HG03060 (cell line): ENCODE measurements at regions not wholly inside any gene's neighbourhood (a gene's known extent, or its start where the extent isn't known, plus 50 kb on each side); places are given as distances from the start of the nearest gene placed in this dataset.
"Not testable (repeated sequence)": the region's sequence is repeated elsewhere in the genome, so short reads cannot be mapped to it uniquely, and the experiment has no call there.

Experiments used
- ATAC-seq: cut with Tn5 transposase; IDR thresholded peaks from one replicate; pipeline ENCODE4 v1.9.1; 2021; ENCODE audit warnings: low read depth, moderate number of reproducible peaks; ENCODE audit not compliant: unreplicated experiment

DNA sequence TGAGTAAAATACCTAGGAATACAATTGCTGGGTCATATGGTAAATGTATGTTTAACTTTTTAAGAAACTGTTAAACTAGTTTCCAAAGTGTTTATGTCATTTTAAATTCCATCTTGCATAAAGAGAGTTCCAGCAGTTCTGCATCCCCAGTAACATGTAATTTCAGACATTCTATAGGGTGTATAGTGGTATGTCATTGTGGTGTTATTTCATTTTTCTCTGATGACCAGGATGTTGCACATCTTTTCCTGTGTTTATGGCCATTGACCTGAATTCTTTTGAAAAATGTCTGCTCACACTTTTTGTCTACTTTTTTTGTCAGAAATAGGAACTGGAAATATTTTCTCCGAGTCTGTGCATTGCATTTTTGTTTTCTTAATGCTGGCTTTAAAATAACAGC lies 128.9 kb downstream of the TMEM200A start:
- no peak for ATAC-seq

DNA sequence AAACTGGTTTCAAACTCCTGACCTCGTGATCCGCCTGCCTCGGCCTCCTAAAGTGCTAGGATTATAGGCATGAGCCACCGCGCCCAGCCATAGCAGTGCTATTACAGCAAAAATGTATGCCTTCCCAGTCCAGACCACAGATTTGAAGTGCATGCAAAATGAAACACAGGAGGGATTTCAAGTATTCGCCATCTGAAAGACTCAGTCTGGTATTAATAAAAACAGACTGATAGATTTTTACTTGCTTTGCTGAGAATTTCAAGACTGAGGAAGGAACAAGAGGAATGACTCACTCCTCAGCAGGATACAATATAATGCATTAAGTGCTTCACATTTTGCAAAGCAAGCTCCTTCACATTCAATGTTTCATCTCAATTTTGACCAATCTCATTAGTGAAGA lies 134.9 kb downstream of the TMEM200A start:
- ATAC-seq, result no peak

DNA sequence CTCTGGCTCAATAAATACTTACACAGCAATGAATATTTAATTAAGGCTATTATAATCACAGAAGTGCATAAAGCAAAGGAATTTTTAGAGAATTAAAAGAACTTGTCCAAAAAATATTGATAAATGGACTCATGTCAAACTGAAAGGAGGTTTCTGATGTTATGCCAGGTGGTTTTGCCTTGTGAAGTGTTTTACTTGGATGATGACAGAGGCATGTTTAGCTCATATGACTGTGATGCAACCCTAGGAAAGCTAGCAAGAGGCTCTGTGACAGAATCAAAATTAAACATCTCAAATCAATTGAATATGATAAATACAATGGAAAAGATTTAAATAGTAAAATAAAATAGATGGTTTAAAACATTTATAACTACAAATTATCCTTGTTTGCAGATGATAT lies 137.3 kb downstream of the TMEM200A start:
- no peak for ATAC-seq

DNA sequence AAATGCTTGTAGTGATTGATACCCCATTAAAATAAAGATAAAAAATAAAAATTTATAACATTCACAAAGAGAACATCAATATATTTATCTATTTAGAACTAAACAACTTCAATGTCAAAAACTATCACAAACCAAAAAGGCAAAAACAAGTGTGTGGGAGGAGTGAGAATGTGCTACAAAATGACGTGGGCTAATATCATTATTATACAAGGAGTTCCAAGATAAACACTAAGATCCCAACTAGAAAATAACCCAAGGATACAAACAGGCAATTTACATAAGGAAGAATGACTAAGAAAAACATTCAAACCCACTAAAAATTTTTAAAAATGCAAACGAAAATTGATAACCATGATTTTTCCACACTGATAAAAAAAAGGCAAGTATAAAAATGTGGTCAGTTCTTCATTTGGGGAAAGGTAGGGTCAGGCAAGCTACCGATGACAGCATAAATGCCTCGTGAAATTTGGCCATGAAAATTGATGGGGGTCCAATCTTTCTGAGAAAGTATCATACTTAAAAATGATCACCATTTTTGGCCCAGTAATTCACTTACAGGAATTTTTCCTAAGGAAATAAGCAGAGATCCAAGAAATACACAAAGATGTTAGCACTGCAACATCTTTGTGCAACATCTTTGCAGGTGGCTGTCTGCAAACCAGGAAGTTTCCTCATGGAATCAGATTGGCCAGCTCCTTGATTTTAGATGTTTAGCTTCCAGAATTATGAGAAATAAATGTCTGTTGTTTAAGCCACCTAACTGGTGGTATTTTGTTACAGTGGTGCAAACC lies 140.2 kb downstream of the TMEM200A start:
- no peak for ATAC-seq

GRCh38 chr6:130507005-130507665 lies 141.3 kb downstream of the TMEM200A start:
- not testable (repeated sequence) for ATAC-seq

DNA sequence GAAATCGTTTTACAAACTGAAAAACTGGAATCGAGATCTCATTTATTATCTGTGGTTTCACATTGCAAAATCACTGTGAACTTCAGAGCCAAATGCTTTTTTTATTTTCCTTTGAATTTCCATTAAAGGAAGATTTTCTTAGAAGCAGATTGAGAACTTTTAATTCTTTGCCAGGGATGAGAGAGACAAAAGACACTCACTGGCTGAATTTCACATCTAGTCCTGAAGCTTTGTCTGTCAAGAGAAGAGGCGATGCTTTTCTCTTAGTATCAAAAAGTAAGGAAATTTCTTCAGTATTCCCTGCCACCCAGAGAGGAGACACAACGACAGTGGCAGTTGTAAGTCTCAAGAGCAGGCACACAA lies 141.8 kb downstream of the TMEM200A start:
- no peak for ATAC-seq

GRCh38 chr6:130513770-130514169 lies 148.0 kb downstream of the TMEM200A start:
- ATAC-seq, result no peak

GRCh38 chr6:130514712-130515111 lies 148.9 kb downstream of the TMEM200A start:
- ATAC-seq, result no peak

- ATAC-seq, result no peak
These were observed 149.5 kb downstream of the TMEM200A start for GRCh38 chr6:130515306-130515705.

DNA sequence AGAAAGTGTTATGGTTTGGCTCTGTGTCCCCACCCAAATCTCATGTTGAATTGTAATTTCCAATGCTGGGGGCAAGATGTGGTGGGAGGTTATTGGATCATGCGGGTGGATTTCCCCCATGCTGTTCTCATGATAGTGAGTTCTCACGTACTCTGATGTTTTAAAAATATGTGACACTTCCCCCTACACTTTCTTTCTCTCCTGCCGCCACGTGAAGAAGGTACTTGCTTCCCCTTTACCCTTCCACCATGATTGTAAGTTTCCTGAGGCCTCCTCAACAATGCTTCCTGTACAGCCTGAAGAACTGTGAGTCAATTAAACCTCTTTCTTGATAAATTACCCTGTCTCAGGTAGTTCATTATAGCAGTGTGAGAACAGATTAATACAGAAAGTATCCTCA lies 150.8 kb downstream of the TMEM200A start:
- ATAC-seq, result no peak

GRCh38 chr6:130517444-130517931 lies 151.7 kb downstream of the TMEM200A start:
- ATAC-seq, result peak; percentile 92

GRCh38 chr6:130518588-130518987 lies 152.8 kb downstream of the TMEM200A start:
- ATAC-seq, result no peak

DNA sequence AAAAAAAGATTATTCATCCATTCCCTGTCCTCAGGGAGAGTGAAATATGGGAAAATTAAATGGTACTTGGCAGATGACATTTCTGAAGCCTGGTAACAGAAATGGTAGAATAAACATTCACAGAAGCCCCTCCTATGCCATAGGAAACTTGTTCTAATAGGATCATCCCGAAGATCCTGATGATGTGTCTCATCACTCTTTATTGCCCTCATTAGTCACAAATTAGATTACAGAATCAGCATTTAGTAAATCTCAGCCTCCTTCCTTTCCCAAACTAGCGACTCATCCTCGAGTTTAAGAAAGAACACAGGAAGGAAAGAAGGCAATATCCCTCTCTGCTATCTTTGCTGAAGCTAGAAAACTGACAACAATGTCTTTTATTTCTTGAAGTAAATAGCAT lies 154.4 kb downstream of the TMEM200A start:
- ATAC-seq, result no peak

GRCh38 chr6:130520801-130521200 lies 155.0 kb downstream of the TMEM200A start:
- no peak for ATAC-seq

GRCh38 chr6:130524552-130524951 lies 158.7 kb downstream of the TMEM200A start:
- ATAC-seq, result no peak

DNA sequence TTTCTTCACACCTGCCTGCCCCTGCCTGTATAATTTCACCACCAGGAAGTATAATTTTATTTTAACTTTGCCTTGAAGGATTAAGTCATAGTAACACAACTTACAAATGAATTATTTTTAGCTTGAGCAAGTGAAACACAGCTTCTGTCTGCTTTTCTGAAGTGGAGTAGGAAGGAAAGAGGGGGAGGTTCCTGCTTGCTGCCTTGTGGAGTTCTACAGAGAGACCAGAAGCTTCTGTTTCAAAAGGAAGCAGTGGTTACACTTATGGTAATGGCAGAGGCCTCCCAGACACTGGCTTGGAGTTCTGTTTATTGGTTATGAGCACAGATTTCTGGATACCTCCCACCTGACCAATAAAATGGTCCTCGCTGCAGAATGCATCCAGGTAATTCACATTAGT lies 159.6 kb downstream of the TMEM200A start:
- no peak for ATAC-seq

DNA sequence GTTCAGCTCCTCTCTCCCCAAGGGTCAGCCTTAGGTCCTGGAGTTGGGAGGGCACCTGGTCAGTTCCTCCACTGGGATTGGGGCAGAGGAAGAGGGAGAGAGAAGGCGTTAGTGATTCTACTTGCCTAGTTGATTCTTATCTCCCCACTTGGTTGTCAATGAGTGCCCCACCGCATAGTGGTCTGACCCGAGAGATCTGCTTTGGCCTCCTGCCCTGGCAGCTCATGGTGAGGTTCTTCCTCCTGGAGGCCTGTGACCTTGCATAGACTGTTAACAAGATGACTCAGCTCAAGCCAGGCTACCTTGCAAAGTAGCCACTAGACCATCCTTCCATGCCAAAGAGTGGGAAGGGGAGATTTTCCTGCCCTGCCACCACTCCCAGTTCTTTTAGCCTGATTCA lies 160.6 kb downstream of the TMEM200A start:
- ATAC-seq, result no peak

GRCh38 chr6:130527173-130527572 lies 161.4 kb downstream of the TMEM200A start:
- ATAC-seq, result no peak

GRCh38 chr6:130529569-130530149 lies 163.8 kb downstream of the TMEM200A start:
- ATAC-seq, result no peak

DNA sequence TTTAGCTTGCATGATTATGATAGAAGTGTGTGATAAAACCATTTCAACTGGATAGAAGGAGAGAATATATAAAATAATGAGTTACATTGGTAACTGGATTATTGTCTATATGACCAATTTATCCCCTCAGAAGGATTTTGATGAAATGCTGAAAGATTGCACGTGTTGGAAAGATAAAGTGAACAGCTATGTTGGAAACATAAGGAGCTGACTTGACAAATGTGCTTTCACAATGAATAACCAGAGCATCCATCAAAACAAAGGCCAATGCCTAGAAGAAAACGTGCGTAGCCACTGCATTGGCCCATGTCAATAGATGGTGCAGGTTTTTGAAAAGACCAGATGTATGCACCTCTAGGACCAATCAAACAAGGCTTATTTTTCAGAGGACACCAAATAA lies 168.8 kb downstream of the TMEM200A start:
- no peak for ATAC-seq

DNA sequence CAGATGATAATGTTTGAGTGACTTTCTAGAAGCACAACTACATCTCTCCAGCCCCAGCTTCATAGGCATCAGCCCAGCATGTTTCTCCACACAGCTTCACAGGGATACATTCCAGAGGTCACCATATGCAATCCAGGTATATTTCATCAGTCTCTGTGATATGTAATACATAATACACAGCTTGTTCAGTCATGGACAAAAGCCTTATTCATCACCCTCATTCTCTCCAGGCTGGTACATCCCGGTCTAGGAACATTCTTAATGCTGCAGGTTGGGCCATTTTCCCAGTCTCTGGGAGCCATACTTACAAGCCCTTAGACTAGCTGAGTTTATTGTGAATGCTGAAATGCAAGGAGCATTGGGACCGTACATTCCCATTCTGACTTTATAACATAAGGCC lies 169.4 kb downstream of the TMEM200A start:
- ATAC-seq, result no peak

DNA sequence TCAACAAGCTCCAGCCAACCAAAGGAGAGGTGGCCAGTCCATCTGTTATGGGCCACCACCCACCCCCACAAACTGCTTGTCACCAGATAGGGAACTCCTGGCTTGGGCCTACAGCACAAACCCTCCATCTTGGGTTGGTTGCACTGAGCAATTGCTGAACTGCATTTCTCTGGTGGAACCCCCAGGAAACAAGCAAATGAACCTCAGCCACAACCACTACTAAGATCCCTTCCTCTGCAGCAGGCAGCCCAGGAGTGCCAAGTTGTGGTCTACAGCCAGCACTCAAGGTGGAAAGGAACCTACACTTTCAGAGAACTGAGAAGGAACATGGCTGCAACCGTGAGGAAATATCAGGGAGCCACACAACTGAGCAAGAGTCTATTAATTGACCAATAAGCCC lies 171.6 kb downstream of the TMEM200A start:
- ATAC-seq, result no peak
